ENCODE measurements at regions not wholly inside any gene's neighbourhood (a gene's known extent, or its start where the extent isn't known, plus 50 kb on each side); places are given as distances from the start of the nearest gene placed in this dataset.

DNA sequence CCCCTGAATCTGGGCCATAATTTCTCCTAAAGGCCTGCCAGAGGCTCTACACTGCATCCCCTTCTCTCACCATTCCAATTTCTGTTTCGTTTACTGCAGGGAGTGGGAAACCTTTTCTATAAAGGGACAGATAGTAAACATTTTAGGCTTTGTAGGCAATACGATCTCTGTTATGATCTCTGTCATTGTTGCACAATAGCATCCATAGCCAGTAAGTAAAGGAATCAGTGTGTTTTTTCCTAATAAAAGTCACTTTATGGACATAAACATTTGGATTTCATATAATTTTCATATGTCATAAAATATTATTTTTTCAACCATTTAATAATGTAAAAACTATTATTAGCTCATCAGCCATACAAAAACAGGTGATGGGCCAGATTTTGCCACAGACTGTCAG is 531.7 kb downstream of the DSC3 start:
- Histone ChIP-seq H4K20me1 (ENCODE audit: control insufficient read depth, insufficient read depth, low read length, poor library complexity, severe bottlenecking) (no peaks in the 10 kb centered on the region), H3K27ac (ENCODE audit: low read length in 2 of 2) (no peak overlapping the region), H2AFZ (ENCODE audit: insufficient read depth, low read depth, low read length, poor library complexity, severe bottlenecking) (no peak overlapping the region), H3K36me3 (replicated peaks in 1 of 2; ENCODE audit: control extremely low read depth in 1 of 2, control insufficient read depth in 1 of 2, extremely low read depth in 1 of 2, insufficient read depth in 2 of 2, low read length in 1 of 2) (no peaks in the 10 kb centered on the region), H3K4me2 (replicated peaks; ENCODE audit: low read depth, low read length, poor library complexity, severe bottlenecking) (no peak overlapping the region), H3K9me3 (ENCODE audit: control extremely low read depth in 1 of 3, control insufficient read depth in 2 of 3, insufficient read depth in 1 of 3, low read length in 2 of 3) (peaks cover 0 to 14% (median 0%) of the 10 kb centered on the region in 3 donors), H3K4me1 (ENCODE audit: control insufficient read depth in 2 of 2, insufficient read depth in 2 of 2, low read length in 2 of 2) (no peaks in the 10 kb centered on the region), H3K79me2 (ENCODE audit: control insufficient read depth, insufficient read depth, low read length) (no peaks in the 10 kb centered on the region), H3K9ac (ENCODE audit: low read length) (no peak overlapping the region), H3K4me3 (ENCODE audit: control extremely low read depth in 1 of 5, extremely low read depth in 1 of 5, insufficient read depth in 1 of 5, low read depth in 2 of 5, low read length in 4 of 5) (no peak overlapping the region), H3K27me3 (replicated peaks in 1 of 4; ENCODE audit: control extremely low read depth in 1 of 4, control insufficient read depth in 3 of 4, insufficient read depth in 4 of 4, low read length in 3 of 4) (no peaks in the 10 kb centered on the region)
- H3K4me3 Mint-ChIP-seq: no peak overlapping the region
- H3K4me1 Mint-ChIP-seq: no peaks in the 10 kb centered on the region
- ChIA-PET CTCF (no interaction called here), POLR2A (no interaction called here)
- no peak for TF ChIP-seq EZH2 (IDR thresholded peaks at IDR 0.05; ENCODE audit: borderline replicate concordance, insufficient read depth, low read depth, low read length, poor library complexity, severe bottlenecking)
- no peak for TF ChIP-seq CTCF (IDR thresholded peaks at IDR 0.05)
- intact Hi-C loops (cut with micrococcal nuclease): no loop called here
- H3K27ac Mint-ChIP-seq: no peak overlapping the region
- ATAC-seq (ENCODE audit: low read depth) (no peak), DNase-seq (no peak)
- peaks cover 2% of the 10 kb centered on the region for H3K9me3 Mint-ChIP-seq (ENCODE audit: insufficient read depth)
- no CpG with 5 or more reads among the region's 2 CpGs for whole genome bisulfite sequencing (ENCODE audit: insufficient coverage)
- H3K27me3 Mint-ChIP-seq: no peaks in the 10 kb centered on the region

- intact Hi-C loops (cut with micrococcal nuclease): no loop called here
- no CpG with 5 or more reads among the region's 3 CpGs for WGBS (ENCODE audit: insufficient coverage)
- CTCF ChIA-PET: no interaction called here
- Histone ChIP-seq H3K9ac (ENCODE audit: low read length) (no peak overlapping the region), H3K4me2 (replicated peaks; ENCODE audit: low read depth, low read length, poor library complexity, severe bottlenecking) (no peak overlapping the region), H3K27ac (ENCODE audit: low read length in 2 of 2) (no peak overlapping the region), H3K36me3 (replicated peaks in 1 of 2; ENCODE audit: control extremely low read depth in 1 of 2, control insufficient read depth in 1 of 2, extremely low read depth in 1 of 2, insufficient read depth in 2 of 2, low read length in 1 of 2) (no peaks in the 10 kb centered on the region), H3K27me3 (replicated peaks in 1 of 4; ENCODE audit: control extremely low read depth in 1 of 4, control insufficient read depth in 3 of 4, insufficient read depth in 4 of 4, low read length in 3 of 4) (no peaks in the 10 kb centered on the region), H3K9me3 (ENCODE audit: control extremely low read depth in 1 of 3, control insufficient read depth in 2 of 3, insufficient read depth in 1 of 3, low read length in 2 of 3) (no peaks in the 10 kb centered on the region), H3K4me3 (ENCODE audit: control extremely low read depth in 1 of 5, extremely low read depth in 1 of 5, insufficient read depth in 1 of 5, low read depth in 2 of 5, low read length in 4 of 5) (no peak overlapping the region), H2AFZ (ENCODE audit: insufficient read depth, low read depth, low read length, poor library complexity, severe bottlenecking) (no peak overlapping the region), H4K20me1 (ENCODE audit: control insufficient read depth, insufficient read depth, low read length, poor library complexity, severe bottlenecking) (no peaks in the 10 kb centered on the region), H3K79me2 (ENCODE audit: control insufficient read depth, insufficient read depth, low read length) (no peaks in the 10 kb centered on the region), H3K4me1 (ENCODE audit: control insufficient read depth in 2 of 2, insufficient read depth in 2 of 2, low read length in 2 of 2) (no peaks in the 10 kb centered on the region)
- H3K27ac Mint-ChIP-seq: no peak overlapping the region
- no peaks in the 10 kb centered on the region for H3K4me1 Mint-ChIP-seq
- DNase-seq: no peak
- ATAC-seq (ENCODE audit: low read depth): no peak
- no peaks in the 10 kb centered on the region for H3K27me3 Mint-ChIP-seq
- TF ChIP-seq EZH2 (IDR thresholded peaks at IDR 0.05; ENCODE audit: borderline replicate concordance, insufficient read depth, low read depth, low read length, poor library complexity, severe bottlenecking) (no peak), CTCF (IDR thresholded peaks at IDR 0.05) (no peak)
- no peaks in the 10 kb centered on the region for H3K9me3 Mint-ChIP-seq (ENCODE audit: insufficient read depth)
- H3K4me3 Mint-ChIP-seq: no peak overlapping the region
- POLR2A ChIA-PET: no interaction called here
These were observed 540.9 kb downstream of the DSC3 start for GRCh38 chr18:30501594-30501993.

Measured in B cell (primary cell).